ENCODE measurements at regions not wholly inside any gene's neighbourhood (a gene's known extent, or its start where the extent isn't known, plus 50 kb on each side); places are given as distances from the start of the nearest gene placed in this dataset.

GRCh38 chr20:2237059-2237458, 58.7 kb upstream of the TGM3 start:
- DNase-seq = no peak

- no peak for DNase-seq
Measured at GRCh38 chr20:2238601-2239000, 57.2 kb upstream of the TGM3 start.

GRCh38 chr20:2240835-2241234, 55.0 kb upstream of the TGM3 start:
- DNase-seq = no peak

- DNase-seq = no peak
Measured at GRCh38 chr20:2242678-2243077, 53.1 kb upstream of the TGM3 start.

- no peak for DNase-seq
Measured at GRCh38 chr20:2244523-2244922, 51.3 kb upstream of the TGM3 start.

GRCh38 chr20:2244993-2245392, 50.8 kb upstream of the TGM3 start:
- no peak for DNase-seq

GRCh38 chr20:2245637-2246036, 50.2 kb upstream of the TGM3 start:
- no peak for DNase-seq

Measured in stimulated activated CD4-positive, alpha-beta T cell treated with anti-CD3 and anti-CD28 coated beads, Interleukin-4, amount 100 ng/mL, for 4 hours (primary cell).